ENCODE measurements at regions not wholly inside any gene's neighbourhood (a gene's known extent, or its start where the extent isn't known, plus 50 kb on each side); places are given as distances from the start of the nearest gene placed in this dataset.

- no peak for DNase-seq
These were observed 111.6 kb downstream of the SNX5 start for GRCh38 chr20:17856837-17857605.

- no peak for DNase-seq
These were observed 112.5 kb downstream of the SNX5 start for GRCh38 chr20:17856024-17856564.

- no peak for DNase-seq
These were observed 114.2 kb downstream of the SNX5 start for GRCh38 chr20:17854307-17854903.

GRCh38 chr20:17852323-17852722 lies 116.3 kb downstream of the SNX5 start:
- DNase-seq: no peak

GRCh38 chr20:17850684-17851026 lies 117.9 kb downstream of the SNX5 start:
- DNase-seq: no peak

- DNase-seq: peak; percentile 31
These were observed 118.5 kb downstream of the SNX5 start for GRCh38 chr20:17849901-17850683.

- no peak for DNase-seq
These were observed 119.3 kb downstream of the SNX5 start for GRCh38 chr20:17849138-17849900.

- no peak for DNase-seq
These were observed 120.1 kb downstream of the SNX5 start for GRCh38 chr20:17848249-17849048.

- no peak for DNase-seq
These were observed 122.7 kb downstream of the SNX5 start for GRCh38 chr20:17845701-17846475.

GRCh38 chr20:17844549-17845298 lies 123.9 kb downstream of the SNX5 start:
- DNase-seq: no peak

- DNase-seq: no peak
These were observed 124.5 kb downstream of the SNX5 start for GRCh38 chr20:17844133-17844429.

GRCh38 chr20:17843246-17844132 lies 125.1 kb downstream of the SNX5 start:
- no peak for DNase-seq

GRCh38 chr20:17841751-17842215 lies 126.8 kb downstream of the SNX5 start:
- no peak for DNase-seq

- no peak for DNase-seq
These were observed 128.2 kb downstream of the SNX5 start for GRCh38 chr20:17840423-17840822.

- no peak for DNase-seq
These were observed 129.7 kb downstream of the SNX5 start for GRCh38 chr20:17838921-17839320.

- DNase-seq: no peak
These were observed 131.4 kb downstream of the SNX5 start for GRCh38 chr20:17837179-17837578.

GRCh38 chr20:17836303-17836861 lies 132.2 kb downstream of the SNX5 start:
- DNase-seq: no peak

- DNase-seq: no peak
These were observed 132.7 kb downstream of the SNX5 start for GRCh38 chr20:17835934-17836300.

- no peak for DNase-seq
These were observed 133.2 kb downstream of the SNX5 start for GRCh38 chr20:17835240-17835933.
